Transverse colon (tissue), 4 donors: ENCODE measurements at regions not wholly inside any gene's neighbourhood (a gene's known extent, or its start where the extent isn't known, plus 50 kb on each side); places are given as distances from the start of the nearest gene placed in this dataset.

Experiments used
- CTCF ChIP-seq, 5 experiments: fragments of 200-600 bp in 3 of 5; fragments of 450-650 bp in 2 of 5; sonication (generic) in 3 of 5; IDR thresholded peaks; 1 replicate in 2 of 5; 2 replicates in 3 of 5; pipeline ENCODE4 v1.5.1; 2016 to 2017; ENCODE audit warnings: antibody characterized with exemption in 5 of 5, inconsistent platforms in 3 of 5, mild to moderate bottlenecking in 2 of 5, moderate library complexity in 1 of 5
- EP300 ChIP-seq: sonication (generic); formaldehyde crosslinking; IDR thresholded peaks from one replicate; pipeline ENCODE4 v1.6.1; 2017; ENCODE audit warnings: antibody characterized with exemption, low read depth
- POLR2A ChIP-seq: fragments of 450-650 bp; IDR thresholded peaks from one replicate; pipeline ENCODE4 v1.6.1; 2016; ENCODE audit warnings: antibody characterized with exemption, mild to moderate bottlenecking, moderate library complexity
- POLR2AphosphoS5 ChIP-seq, 3 donors: sonication (generic); formaldehyde crosslinking; IDR thresholded peaks; one replicate each; pipeline ENCODE4 v1.6.1; 2016; ENCODE audit warnings: antibody characterized with exemption in 3 of 3

GRCh38 chr17:63033142-63033541 is 67.1 kb downstream of the TANC2 start:
- TF ChIP-seq POLR2A: no peak
- TF ChIP-seq CTCF (IDR thresholded peaks at IDR 0.05): no peak
- TF ChIP-seq POLR2AphosphoS5 (IDR thresholded peaks at IDR 0.05): no peak
- TF ChIP-seq EP300: no peak
